ENCODE measurements at regions not wholly inside any gene's neighbourhood (a gene's known extent, or its start where the extent isn't known, plus 50 kb on each side); places are given as distances from the start of the nearest gene placed in this dataset.

GRCh38 chr6:147075381-147075780, 128.8 kb upstream of the STXBP5 start:
- TF ChIP-seq, protein P1, sequence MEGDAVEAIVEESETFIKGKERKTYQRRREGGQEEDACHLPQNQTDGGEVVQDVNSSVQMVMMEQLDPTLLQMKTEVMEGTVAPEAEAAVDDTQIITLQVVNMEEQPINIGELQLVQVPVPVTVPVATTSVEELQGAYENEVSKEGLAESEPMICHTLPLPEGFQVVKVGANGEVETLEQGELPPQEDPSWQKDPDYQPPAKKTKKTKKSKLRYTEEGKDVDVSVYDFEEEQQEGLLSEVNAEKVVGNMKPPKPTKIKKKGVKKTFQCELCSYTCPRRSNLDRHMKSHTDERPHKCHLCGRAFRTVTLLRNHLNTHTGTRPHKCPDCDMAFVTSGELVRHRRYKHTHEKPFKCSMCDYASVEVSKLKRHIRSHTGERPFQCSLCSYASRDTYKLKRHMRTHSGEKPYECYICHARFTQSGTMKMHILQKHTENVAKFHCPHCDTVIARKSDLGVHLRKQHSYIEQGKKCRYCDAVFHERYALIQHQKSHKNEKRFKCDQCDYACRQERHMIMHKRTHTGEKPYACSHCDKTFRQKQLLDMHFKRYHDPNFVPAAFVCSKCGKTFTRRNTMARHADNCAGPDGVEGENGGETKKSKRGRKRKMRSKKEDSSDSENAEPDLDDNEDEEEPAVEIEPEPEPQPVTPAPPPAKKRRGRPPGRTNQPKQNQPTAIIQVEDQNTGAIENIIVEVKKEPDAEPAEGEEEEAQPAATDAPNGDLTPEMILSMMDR (IDR thresholded peaks at IDR 0.05; ENCODE audit: low read length), result no peak
- no peak for TF ChIP-seq EZH2 (optimal IDR thresholded peaks at IDR 0.05; ENCODE audit: low read depth, low read length)

Data from MM.1S (cell line).